HEK293 (cell line): ENCODE measurements at regions not wholly inside any gene's neighbourhood (a gene's known extent, or its start where the extent isn't known, plus 50 kb on each side); places are given as distances from the start of the nearest gene placed in this dataset.

Experiments used
- CTCF ChIA-PET: fragments of 350-600 bp; formaldehyde crosslinking; extraction: SDS; loops from one replicate; lab custom pipeline; 2021; ENCODE audit warnings: antibody characterized with exemption; lab: Yijun Ruan, JAX
- POLR2A ChIA-PET: fragments of 300-600 bp; formaldehyde crosslinking; extraction: SDS; loops from one replicate; lab custom pipeline; 2020; ENCODE audit warnings: antibody characterized with exemption, inconsistent platforms; lab: Yijun Ruan, JAX
- H3K27ac ChIP-seq: fragments of 200-500 bp; sonication (Bioruptor generic); 2 replicates; pipeline ENCODE4 v1.5.1; 2014; ENCODE audit warnings: low read depth, low read length, control low read depth, inconsistent platforms; ENCODE audit errors: extremely low read depth
- H3K36me3 ChIP-seq, 2 experiments: fragments of 200-500 bp in 1 of 2; sonication (Bioruptor generic) in 1 of 2; 1 replicate in 1 of 2; 2 replicates in 1 of 2; pipeline ENCODE4 v1.5.1; 2014 to 2017; ENCODE audit warnings: inconsistent platforms in 2 of 2, low read length in 2 of 2; ENCODE audit not compliant: control insufficient read depth in 2 of 2, insufficient read depth in 1 of 2
- H3K4me1 ChIP-seq: fragments of 200-500 bp; sonication (Bioruptor generic); 2 replicates; pipeline ENCODE4 v1.5.1; 2014; ENCODE audit warnings: mild to moderate bottlenecking, low read length, inconsistent platforms; ENCODE audit not compliant: control insufficient read depth, insufficient read depth
- H3K4me3 ChIP-seq: 2 replicates; pipeline ENCODE4 v1.5.1; 2011; ENCODE audit warnings: low read depth, mild to moderate bottlenecking, control low read depth, low read length, moderate library complexity
- H3K9me3 ChIP-seq: fragments of 200-500 bp; sonication (Bioruptor generic); 2 replicates; pipeline ENCODE4 v1.5.1; 2014; ENCODE audit warnings: low read depth, low read length, inconsistent platforms; ENCODE audit not compliant: control insufficient read depth, insufficient read depth
- HOXD13 ChIP-seq: sonication (generic); formaldehyde crosslinking; IDR thresholded peaks from 2 replicates; pipeline ENCODE4 v1.8.0; 2022; ENCODE audit warnings: missing genetic modification reagents, borderline replicate concordance
- MYNN ChIP-seq: fragments of 450-650 bp; formaldehyde crosslinking; IDR thresholded peaks from 2 replicates; pipeline ENCODE4 v1.5.1; 2016; ENCODE audit warnings: missing biosample characterization, missing genetic modification characterization, borderline replicate concordance
- RBAK ChIP-seq: fragments of 450-650 bp; formaldehyde crosslinking; IDR thresholded peaks from 2 replicates; pipeline ENCODE4 v1.5.1; 2016; ENCODE audit warnings: missing biosample characterization, missing genetic modification characterization
- REST ChIP-seq: fragments of 450-650 bp; formaldehyde crosslinking; IDR thresholded peaks from 2 replicates; pipeline ENCODE4 v1.5.1; 2016; ENCODE audit warnings: missing biosample characterization, missing genetic modification characterization
- SETDB1 ChIP-seq: IDR thresholded peaks from one replicate; pipeline ENCODE4 v1.6.1; 2017; ENCODE audit warnings: mild to moderate bottlenecking, low read length, moderate library complexity, mixed read lengths; ENCODE audit not compliant: insufficient read length
- YY2 ChIP-seq: fragments of 450-650 bp; formaldehyde crosslinking; IDR thresholded peaks from 2 replicates; pipeline ENCODE4 v1.5.1; 2016; ENCODE audit warnings: missing biosample characterization, missing genetic modification characterization
- ZNF302 ChIP-seq: fragments of 450-650 bp; formaldehyde crosslinking; IDR thresholded peaks from 2 replicates; pipeline ENCODE4 v1.5.1; 2016; ENCODE audit warnings: missing biosample characterization, missing genetic modification characterization, low read depth
- ZNF350 ChIP-seq: fragments of 450-650 bp; formaldehyde crosslinking; IDR thresholded peaks from 2 replicates; pipeline ENCODE4 v1.5.0; 2017; ENCODE audit warnings: missing biosample characterization, mild to moderate bottlenecking, missing genetic modification characterization
- ZNF362 ChIP-seq: fragments of 450-650 bp; formaldehyde crosslinking; IDR thresholded peaks from 2 replicates; pipeline ENCODE4 v1.5.1; 2016; ENCODE audit warnings: missing biosample characterization, missing genetic modification characterization
- ZNF366 ChIP-seq: fragments of 450-650 bp; formaldehyde crosslinking; conservative IDR thresholded peaks from 2 replicates; pipeline ENCODE4 v1.5.1; 2016; ENCODE audit warnings: missing biosample characterization, missing genetic modification characterization
- ZNF449 ChIP-seq: fragments of 450-650 bp; formaldehyde crosslinking; IDR thresholded peaks from 2 replicates; pipeline ENCODE4 v1.5.1; 2017; ENCODE audit warnings: missing biosample characterization, mild to moderate bottlenecking, missing genetic modification characterization, moderate library complexity
- ZNF544 ChIP-seq: fragments of 450-650 bp; formaldehyde crosslinking; IDR thresholded peaks from 2 replicates; pipeline ENCODE4 v1.5.0; 2017; ENCODE audit warnings: missing biosample characterization, missing genetic modification characterization
- ZNF555 ChIP-seq: fragments of 450-650 bp; formaldehyde crosslinking; conservative IDR thresholded peaks from 2 replicates; pipeline ENCODE4 v1.5.1; 2017; ENCODE audit warnings: missing biosample characterization, mild to moderate bottlenecking, missing genetic modification characterization, inconsistent platforms
- ZNF623 ChIP-seq: fragments of 450-650 bp; formaldehyde crosslinking; IDR thresholded peaks from 2 replicates; pipeline ENCODE4 v1.5.1; 2016; ENCODE audit warnings: missing biosample characterization, missing genetic modification characterization
- ZNF768 ChIP-seq: fragments of 450-650 bp; formaldehyde crosslinking; IDR thresholded peaks from 2 replicates; pipeline ENCODE4 v1.5.1; 2018; ENCODE audit warnings: missing biosample characterization, mild to moderate bottlenecking, missing genetic modification characterization
- ZNF792 ChIP-seq: fragments of 450-650 bp; formaldehyde crosslinking; IDR thresholded peaks from 2 replicates; pipeline ENCODE4 v1.5.1; 2016; ENCODE audit warnings: missing biosample characterization, missing genetic modification characterization
- ZSCAN16 ChIP-seq: fragments of 450-650 bp; formaldehyde crosslinking; IDR thresholded peaks from 2 replicates; pipeline ENCODE4 v1.5.1; 2016; ENCODE audit warnings: missing biosample characterization, missing genetic modification characterization
- TF ChIP-seq, protein P1 (sequence below): fragments of 450-650 bp; IDR thresholded peaks from 2 replicates; pipeline ENCODE4 v1.5.1; 2018; ENCODE audit warnings: missing biosample characterization, missing genetic modification characterization

- CTCF ChIA-PET = interaction anchor here (1.5 kb wide), 1 partner anchor 37 kb away, joined by 3 read pairs; no protein-coding TSS in a partner anchor
Measured at GRCh38 chr2:236883819-236884218, 201.9 kb upstream of the COPS8 start.

GRCh38 chr2:236884569-236885175 is 201.0 kb upstream of the COPS8 start:
- no peaks in the 10 kb centered on the region for H3K36me3 ChIP-seq
- no peaks in the 10 kb centered on the region for H3K4me1 ChIP-seq
- H3K4me3 ChIP-seq = no peak overlapping the region
- no peak overlapping the region for H3K27ac ChIP-seq
- no peaks in the 10 kb centered on the region; the same call in 1 of the 2 replicates for H3K9me3 ChIP-seq
- no peak for TF ChIP-seq ZNF350
- no peak for TF ChIP-seq ZNF544 (tag by site-specific recombination)
- no peak for TF ChIP-seq ZNF555 (tag by site-specific recombination)
- TF ChIP-seq YY2 = no peak
- no peak for TF ChIP-seq ZSCAN16 (tag by site-specific recombination)
- no peak for TF ChIP-seq ZNF623 (tag by site-specific recombination)
- no peak for TF ChIP-seq ZNF302 (tag by site-specific recombination)
- ChIA-PET CTCF (no interaction called here), POLR2A (no interaction called here)

More at GRCh38 chr2:236883819-236884218, 201.9 kb upstream of the COPS8 start:
- Histone ChIP-seq H3K9me3 (no peaks in the 10 kb centered on the region; the same call in 1 of the 2 replicates), H3K4me3 (no peak overlapping the region), H3K4me1 (no peaks in the 10 kb centered on the region), H3K27ac (no peak overlapping the region), H3K36me3 (no peaks in the 10 kb centered on the region)
- TF ChIP-seq REST (tag by site-specific recombination) (no peak), RBAK (tag by site-specific recombination) (no peak), SETDB1 (no peak), ZNF449 (tag by site-specific recombination) (no peak), MYNN (tag by site-specific recombination) (no peak), ZNF768 (no peak), HOXD13 (no peak), ZNF362 (tag by site-specific recombination) (no peak), ZNF792 (tag by site-specific recombination) (no peak), ZNF366 (no peak)
- TF ChIP-seq, protein P1, sequence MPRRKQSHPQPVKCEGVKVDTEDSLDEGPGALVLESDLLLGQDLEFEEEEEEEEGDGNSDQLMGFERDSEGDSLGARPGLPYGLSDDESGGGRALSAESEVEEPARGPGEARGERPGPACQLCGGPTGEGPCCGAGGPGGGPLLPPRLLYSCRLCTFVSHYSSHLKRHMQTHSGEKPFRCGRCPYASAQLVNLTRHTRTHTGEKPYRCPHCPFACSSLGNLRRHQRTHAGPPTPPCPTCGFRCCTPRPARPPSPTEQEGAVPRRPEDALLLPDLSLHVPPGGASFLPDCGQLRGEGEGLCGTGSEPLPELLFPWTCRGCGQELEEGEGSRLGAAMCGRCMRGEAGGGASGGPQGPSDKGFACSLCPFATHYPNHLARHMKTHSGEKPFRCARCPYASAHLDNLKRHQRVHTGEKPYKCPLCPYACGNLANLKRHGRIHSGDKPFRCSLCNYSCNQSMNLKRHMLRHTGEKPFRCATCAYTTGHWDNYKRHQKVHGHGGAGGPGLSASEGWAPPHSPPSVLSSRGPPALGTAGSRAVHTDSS (tag by site-specific recombination) = no peak
- POLR2A ChIA-PET = no interaction called here
